Testis (tissue), 2 donors: ENCODE measurements at regions not wholly inside any gene's neighbourhood (a gene's known extent, or its start where the extent isn't known, plus 50 kb on each side); places are given as distances from the start of the nearest gene placed in this dataset.

ENCODE experiments used
- DNase-seq: peaks from one replicate; pipeline ENCODE4 v3.0.0-alpha.2; 2019
- H3K27ac ChIP-seq, 2 donors: fragments of 200-600 bp; sonication (generic); one replicate each; pipeline ENCODE4 v1.5.1; 2019
- H3K27me3 ChIP-seq: fragments of 200-600 bp; sonication (generic); one replicate; pipeline ENCODE4 v1.5.1; 2019
- H3K36me3 ChIP-seq: fragments of 200-600 bp; sonication (generic); one replicate; pipeline ENCODE4 v1.5.1; 2017; ENCODE audit warnings: low read depth; ENCODE audit errors: missing control alignments
- H3K4me1 ChIP-seq: fragments of 200-600 bp; sonication (generic); one replicate; pipeline ENCODE4 v1.5.1; 2019
- H3K4me3 ChIP-seq, 2 donors: fragments of 200-600 bp; sonication (generic); one replicate each; pipeline ENCODE4 v1.5.1; 2017 to 2019
- H3K9me3 ChIP-seq: fragments of 200-600 bp; sonication (generic); one replicate; pipeline ENCODE4 v1.5.1; 2017
- POLR2A ChIP-seq: fragments of 450-650 bp; IDR thresholded peaks from one replicate; pipeline ENCODE4 v1.6.1; 2017; ENCODE audit warnings: antibody characterized with exemption, mild to moderate bottlenecking, moderate library complexity
- WGBS, 2 donors: methylation state at CpG; one replicate each; pipeline ENCODE4 v1.1.5; 2018; 5-methylcytosine and 5-hydroxymethylcytosine counted together
- intact Hi-C: fragments of 100-400 bp; cut with DNase I; formaldehyde crosslinking; loops from one replicate; pipeline ENCODE4 v1.15.1; 2023; ENCODE audit warnings: low total_unique reads
- TF ChIP-seq, protein P1 (sequence below), 3 experiments: fragments of 450-650 bp in 2 of 3; fragments of 200-600 bp in 1 of 3; sonication (generic) in 1 of 3; IDR thresholded peaks; one replicate each; pipeline ENCODE4 v1.5.1; 2016 to 2019; ENCODE audit warnings: antibody characterized with exemption in 3 of 3, mild to moderate bottlenecking in 2 of 3, moderate library complexity in 1 of 3

- no peak for DNase-seq
- H3K27me3 ChIP-seq = no peaks in the 10 kb centered on the region
- TF ChIP-seq, protein P1, sequence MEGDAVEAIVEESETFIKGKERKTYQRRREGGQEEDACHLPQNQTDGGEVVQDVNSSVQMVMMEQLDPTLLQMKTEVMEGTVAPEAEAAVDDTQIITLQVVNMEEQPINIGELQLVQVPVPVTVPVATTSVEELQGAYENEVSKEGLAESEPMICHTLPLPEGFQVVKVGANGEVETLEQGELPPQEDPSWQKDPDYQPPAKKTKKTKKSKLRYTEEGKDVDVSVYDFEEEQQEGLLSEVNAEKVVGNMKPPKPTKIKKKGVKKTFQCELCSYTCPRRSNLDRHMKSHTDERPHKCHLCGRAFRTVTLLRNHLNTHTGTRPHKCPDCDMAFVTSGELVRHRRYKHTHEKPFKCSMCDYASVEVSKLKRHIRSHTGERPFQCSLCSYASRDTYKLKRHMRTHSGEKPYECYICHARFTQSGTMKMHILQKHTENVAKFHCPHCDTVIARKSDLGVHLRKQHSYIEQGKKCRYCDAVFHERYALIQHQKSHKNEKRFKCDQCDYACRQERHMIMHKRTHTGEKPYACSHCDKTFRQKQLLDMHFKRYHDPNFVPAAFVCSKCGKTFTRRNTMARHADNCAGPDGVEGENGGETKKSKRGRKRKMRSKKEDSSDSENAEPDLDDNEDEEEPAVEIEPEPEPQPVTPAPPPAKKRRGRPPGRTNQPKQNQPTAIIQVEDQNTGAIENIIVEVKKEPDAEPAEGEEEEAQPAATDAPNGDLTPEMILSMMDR (IDR thresholded peaks at IDR 0.05) = no peak
- TF ChIP-seq POLR2A = no peak
- no peaks in the 10 kb centered on the region for H3K9me3 ChIP-seq
- H3K27ac ChIP-seq = no peak overlapping the region
- 70 to 90% methylated on average over 2 of the region's 2 CpGs for WGBS, 2 donors
- no peak overlapping the region for H3K4me3 ChIP-seq
- no peaks in the 10 kb centered on the region for H3K4me1 ChIP-seq
- no peaks in the 10 kb centered on the region for H3K36me3 ChIP-seq
- intact Hi-C loops = no loop called here
Observed at GRCh38 chr1:177451191-177451590, 280.4 kb downstream of the BRINP2 start.

DNA sequence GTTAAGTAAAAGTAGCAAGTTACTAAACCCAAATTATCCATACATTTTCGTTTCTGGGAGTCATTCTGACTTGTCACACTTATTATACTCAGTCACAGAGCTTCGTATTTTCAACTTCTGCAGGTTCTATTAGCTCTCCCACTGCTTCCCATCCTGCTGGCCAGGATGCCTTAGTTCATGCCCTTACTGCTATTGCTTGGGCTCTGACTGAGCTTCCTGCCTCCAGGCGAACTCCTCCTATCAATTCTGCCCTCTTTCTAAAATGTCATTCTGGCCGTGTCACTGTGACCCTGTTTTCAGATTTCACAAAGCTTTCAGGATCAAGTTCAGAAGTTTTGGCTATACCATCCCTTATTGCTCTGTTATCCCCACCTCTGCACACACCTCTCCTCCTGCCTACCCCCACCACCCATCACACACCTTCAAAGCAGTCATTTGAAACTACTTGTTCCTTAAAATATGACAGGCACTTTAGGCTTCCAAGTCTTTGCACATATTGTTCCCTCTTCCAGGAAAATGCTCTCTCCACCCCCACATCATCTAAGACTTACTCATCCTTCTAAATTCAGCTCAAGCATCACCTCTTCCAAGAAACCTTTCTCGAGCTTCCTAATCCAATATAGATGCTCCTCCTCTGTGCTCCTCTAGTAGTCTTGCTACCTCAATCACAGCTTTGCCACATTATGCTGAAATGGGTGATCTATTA is 278.0 kb downstream of the BRINP2 start:
- WGBS, 2 donors = 66 to 71% methylated on average over 5 of the region's 5 CpGs

GRCh38 chr1:177448036-177448615 is 277.4 kb downstream of the BRINP2 start:
- H3K36me3 ChIP-seq = no peaks in the 10 kb centered on the region
- no peaks in the 10 kb centered on the region for H3K4me1 ChIP-seq
- DNase-seq = no peak
- intact Hi-C loops = no loop called here
- WGBS, 2 donors = 88 to 96% methylated on average over 2 of the region's 2 CpGs
- H3K27me3 ChIP-seq = no peaks in the 10 kb centered on the region
- H3K4me3 ChIP-seq = no peak overlapping the region
- no peak overlapping the region for H3K27ac ChIP-seq
- TF ChIP-seq, protein P1 (IDR thresholded peaks at IDR 0.05) = no peak
- TF ChIP-seq POLR2A = no peak
- H3K9me3 ChIP-seq = no peaks in the 10 kb centered on the region

More for the DNA sequence above, 278.0 kb downstream of the BRINP2 start:
- Histone ChIP-seq H3K4me1 (no peaks in the 10 kb centered on the region), H3K27me3 (no peaks in the 10 kb centered on the region), H3K27ac (no peak overlapping the region), H3K9me3 (no peaks in the 10 kb centered on the region), H3K36me3 (no peaks in the 10 kb centered on the region), H3K4me3 (no peak overlapping the region)
- TF ChIP-seq, protein P1 (IDR thresholded peaks at IDR 0.05) = no peak
- TF ChIP-seq POLR2A = no peak
- intact Hi-C loops = no loop called here
- DNase-seq = no peak

DNA sequence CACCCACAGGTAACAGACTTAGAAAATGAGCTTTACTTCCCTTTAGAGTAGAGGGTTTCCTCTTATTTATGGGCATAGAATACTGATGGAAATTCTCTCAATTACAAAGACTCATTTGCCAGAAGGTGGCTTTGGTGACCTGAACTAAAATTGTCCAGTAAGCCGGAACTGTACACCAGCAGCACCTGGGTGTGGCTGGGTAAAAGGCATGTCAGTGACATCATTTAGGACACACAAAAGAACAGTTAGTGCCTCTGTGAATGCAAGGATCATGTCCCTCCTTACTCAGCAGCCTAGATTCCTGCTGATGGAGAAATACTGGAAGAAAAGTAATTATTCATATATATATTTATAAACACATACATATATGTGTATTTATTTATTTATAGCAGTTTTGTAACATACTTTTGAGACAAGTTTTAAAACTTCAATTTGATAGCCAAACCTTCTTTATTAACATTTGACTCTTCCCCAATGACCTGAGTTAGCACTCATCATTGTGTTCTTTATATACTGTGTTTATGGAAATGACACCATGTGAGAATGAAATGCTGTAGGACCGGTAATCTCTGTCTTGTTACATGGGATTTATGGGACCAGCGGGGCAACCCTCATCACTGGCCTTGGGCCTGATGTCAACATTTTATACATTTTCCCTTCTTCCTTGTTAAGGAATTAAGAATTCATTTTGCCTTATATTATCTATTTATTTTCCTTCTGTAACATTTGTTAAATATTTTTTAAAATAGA is 274.4 kb downstream of the BRINP2 start:
- H3K4me1 ChIP-seq = no peaks in the 10 kb centered on the region
- DNase-seq = no peak
- 87 to 90% methylated on average over 3 of the region's 3 CpGs for WGBS, 2 donors
- H3K4me3 ChIP-seq = no peak overlapping the region
- intact Hi-C loops = no loop called here
- no peaks in the 10 kb centered on the region for H3K36me3 ChIP-seq
- H3K27me3 ChIP-seq = no peaks in the 10 kb centered on the region
- H3K27ac ChIP-seq = no peak overlapping the region
- TF ChIP-seq, protein P1 (IDR thresholded peaks at IDR 0.05) = no peak
- TF ChIP-seq POLR2A = no peak
- H3K9me3 ChIP-seq = no peaks in the 10 kb centered on the region
